Spinal cord (tissue), 9 donors: ENCODE measurements at regions not wholly inside any gene's neighbourhood (a gene's known extent, or its start where the extent isn't known, plus 50 kb on each side); places are given as distances from the start of the nearest gene placed in this dataset.
A peak's percentile ranks its signal among the peaks of the same experiment; 100 is the strongest.
"Not testable (repeated sequence)": the region's sequence is repeated elsewhere in the genome, so short reads cannot be mapped to it uniquely, and the experiment has no call there.

Experiments
- DNase-seq, 6 donors: peaks; one replicate each; pipeline versions ENCODE4 v3.0.0 to v3.0.0-alpha.2; 2013 to 2015; ENCODE audit warnings: low spot score in 6 of 6, low read depth in 4 of 6
- H3K27ac ChIP-seq: one replicate; pipeline ENCODE4 v1.5.1; 2013; ENCODE audit warnings: low read depth, low read length, control low read depth
- H3K27me3 ChIP-seq: one replicate; pipeline ENCODE4 v1.6.1; 2013; ENCODE audit warnings: low read length; ENCODE audit not compliant: control insufficient read depth, insufficient read depth
- H3K36me3 ChIP-seq: one replicate; pipeline ENCODE4 v1.6.1; 2013; ENCODE audit warnings: low read length; ENCODE audit not compliant: control insufficient read depth, insufficient read depth
- H3K4me1 ChIP-seq: one replicate; pipeline ENCODE4 v1.6.1; 2013; ENCODE audit warnings: low read length; ENCODE audit not compliant: control insufficient read depth, insufficient read depth
- H3K4me3 ChIP-seq: one replicate; pipeline ENCODE4 v1.5.1; 2013; ENCODE audit warnings: low read depth, low read length, control low read depth
- H3K9me3 ChIP-seq: one replicate; pipeline ENCODE4 v1.6.1; 2013; ENCODE audit warnings: low read length; ENCODE audit not compliant: control insufficient read depth, insufficient read depth
- WGBS: methylation state at CpG from one replicate; pipeline ENCODE4 v1.1.5; 2013; ENCODE audit warnings: missing lambda C conversion rate; ENCODE audit not compliant: insufficient coverage; 5-methylcytosine and 5-hydroxymethylcytosine counted together
- donor health status: healthy.

GRCh38 chr4:1551211-1551610 is 132.9 kb downstream of the FAM53A start:
- WGBS = 96% methylated on average over 6 of the region's 6 CpGs
- Histone ChIP-seq H3K36me3 (no peaks in the 10 kb centered on the region), H3K27me3 (peaks cover 27% of the 10 kb centered on the region), H3K4me3 (no peak overlapping the region), H3K9me3 (no peaks in the 10 kb centered on the region), H3K27ac (no peak overlapping the region), H3K4me1 (peaks cover 27% of the 10 kb centered on the region)
- DNase-seq = no peak

GRCh38 chr4:1550122-1551070 is 133.7 kb downstream of the FAM53A start:
- H3K9me3 ChIP-seq = no peaks in the 10 kb centered on the region
- no peak overlapping the region for H3K27ac ChIP-seq
- peaks cover 26% of the 10 kb centered on the region for H3K4me1 ChIP-seq
- H3K27me3 ChIP-seq = peaks cover 21% of the 10 kb centered on the region
- DNase-seq = peak in 1 of 6 donors; percentile 68
- H3K36me3 ChIP-seq = no peaks in the 10 kb centered on the region
- H3K4me3 ChIP-seq = no peak overlapping the region
- 47% methylated on average over 9 of the region's 26 CpGs for WGBS

GRCh38 chr4:1549638-1550035 is 134.5 kb downstream of the FAM53A start:
- H3K4me3 ChIP-seq = no peak overlapping the region
- peaks cover 18% of the 10 kb centered on the region for H3K27me3 ChIP-seq
- no peak for DNase-seq
- no peaks in the 10 kb centered on the region for H3K9me3 ChIP-seq
- H3K27ac ChIP-seq = no peak overlapping the region
- H3K36me3 ChIP-seq = no peaks in the 10 kb centered on the region
- peaks cover 31% of the 10 kb centered on the region for H3K4me1 ChIP-seq
- 93% methylated on average over 8 of the region's 11 CpGs for WGBS

GRCh38 chr4:1548827-1549637 is 135.1 kb downstream of the FAM53A start:
- H3K36me3 ChIP-seq, H3K9me3 ChIP-seq, H3K4me3 ChIP-seq, H3K27ac ChIP-seq: not testable (repeated sequence)
- Histone ChIP-seq H3K27me3 (peaks cover 20% of the 10 kb centered on the region), H3K4me1 (peaks cover 34% of the 10 kb centered on the region)
- 21% methylated on average over 30 of the region's 33 CpGs for WGBS
- peak in 1 of 6 donors; percentile 70 for DNase-seq

GRCh38 chr4:1547856-1548826 is 136.0 kb downstream of the FAM53A start:
- Histone ChIP-seq H3K4me1 (peaks cover 34% of the 10 kb centered on the region), H3K36me3 (no peaks in the 10 kb centered on the region), H3K27ac (no peak overlapping the region), H3K27me3 (peaks cover 21% of the 10 kb centered on the region), H3K9me3 (no peaks in the 10 kb centered on the region), H3K4me3 (no peak overlapping the region)
- DNase-seq = peak in 1 of 6 donors; percentile 51
- WGBS = 59% methylated on average over 41 of the region's 42 CpGs

GRCh38 chr4:1547131-1547855 is 136.8 kb downstream of the FAM53A start:
- peak in 1 of 6 donors; percentile 34 for DNase-seq
- Histone ChIP-seq H3K9me3 (no peaks in the 10 kb centered on the region), H3K27ac (no peak overlapping the region), H3K4me3 (no peak overlapping the region), H3K36me3 (no peaks in the 10 kb centered on the region), H3K4me1 (peaks cover 34% of the 10 kb centered on the region), H3K27me3 (peaks cover 23% of the 10 kb centered on the region)
- WGBS = 69% methylated on average over 17 of the region's 19 CpGs

GRCh38 chr4:1544861-1545281 is 138.6 kb upstream of the NKX1-1 start:
- Histone ChIP-seq H3K36me3 (no peaks in the 10 kb centered on the region), H3K27ac (no peak overlapping the region), H3K9me3 (no peaks in the 10 kb centered on the region), H3K27me3 (peaks cover 38% of the 10 kb centered on the region), H3K4me3 (no peak overlapping the region), H3K4me1 (peaks cover 39% of the 10 kb centered on the region)
- DNase-seq = no peak
- WGBS = 81% methylated on average over 11 of the region's 18 CpGs

GRCh38 chr4:1544435-1544834 is 138.2 kb upstream of the NKX1-1 start:
- not testable (repeated sequence) for H3K36me3 ChIP-seq, H3K9me3 ChIP-seq, H3K4me3 ChIP-seq, DNase-seq, H3K27ac ChIP-seq
- peaks cover 40% of the 10 kb centered on the region for H3K27me3 ChIP-seq
- H3K4me1 ChIP-seq = peaks cover 36% of the 10 kb centered on the region
- WGBS = 35% methylated on average over 18 of the region's 21 CpGs
